GM18867 (cell line): ENCODE measurements at regions not wholly inside any gene's neighbourhood (a gene's known extent, or its start where the extent isn't known, plus 50 kb on each side); places are given as distances from the start of the nearest gene placed in this dataset.
"Not testable (repeated sequence)": the region's sequence is repeated elsewhere in the genome, so short reads cannot be mapped to it uniquely, and the experiment has no call there.

ENCODE experiments used
- ATAC-seq: cut with Tn5 transposase; IDR thresholded peaks from one replicate; pipeline ENCODE4 v1.9.1; 2021; ENCODE audit warnings: mild to moderate bottlenecking, moderate library complexity; ENCODE audit not compliant: unreplicated experiment

DNA sequence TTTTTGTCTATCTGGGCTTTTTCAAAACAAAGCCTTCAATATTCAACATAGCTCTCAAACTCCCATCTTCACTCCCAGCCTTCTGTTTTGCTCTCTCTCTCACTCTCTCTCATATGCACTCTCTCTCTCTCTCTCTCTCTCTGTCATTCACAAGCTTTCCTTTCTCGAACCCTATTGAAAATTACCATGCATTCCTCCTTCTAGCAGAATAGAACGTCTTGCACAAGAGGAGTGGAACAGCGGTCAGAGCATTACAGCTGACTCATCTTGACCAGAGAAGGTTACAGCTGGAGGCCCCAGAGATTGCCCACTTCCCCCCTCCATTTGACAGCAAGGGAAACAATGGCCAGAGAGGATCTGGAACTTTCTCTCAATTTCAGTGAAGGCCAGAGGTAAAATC, 51.0 kb upstream of the LIFR start:
- no peak for ATAC-seq

DNA sequence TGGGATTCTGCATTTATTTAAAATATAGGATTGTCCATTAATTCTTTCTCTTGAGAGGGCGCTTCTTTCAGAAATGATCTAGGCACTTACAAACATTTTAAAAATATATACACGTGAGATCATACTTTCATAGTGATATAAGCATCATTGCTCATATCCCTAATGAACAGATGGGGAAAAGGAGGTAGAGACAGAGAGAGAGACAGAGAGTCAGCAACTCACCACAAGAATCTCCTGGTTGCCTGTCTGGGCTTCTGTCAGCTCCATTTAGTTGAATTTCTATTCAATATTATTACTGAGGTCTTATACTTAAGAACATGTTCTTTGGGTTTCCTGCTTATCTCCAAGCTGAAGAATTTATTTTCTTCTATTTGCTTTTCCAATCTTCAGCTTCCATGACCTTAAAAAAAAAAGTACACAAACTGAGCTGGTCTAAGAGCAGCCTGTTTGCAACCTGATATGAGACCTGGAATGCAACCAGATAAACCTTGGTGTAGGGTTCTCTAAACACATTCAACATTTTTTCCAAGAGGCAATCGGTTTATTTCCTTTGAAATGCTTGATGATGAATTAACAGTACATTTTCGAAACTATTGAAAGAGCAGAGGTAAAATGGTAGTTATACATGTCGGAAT, 51.6 kb upstream of the LIFR start:
- ATAC-seq = no peak

DNA sequence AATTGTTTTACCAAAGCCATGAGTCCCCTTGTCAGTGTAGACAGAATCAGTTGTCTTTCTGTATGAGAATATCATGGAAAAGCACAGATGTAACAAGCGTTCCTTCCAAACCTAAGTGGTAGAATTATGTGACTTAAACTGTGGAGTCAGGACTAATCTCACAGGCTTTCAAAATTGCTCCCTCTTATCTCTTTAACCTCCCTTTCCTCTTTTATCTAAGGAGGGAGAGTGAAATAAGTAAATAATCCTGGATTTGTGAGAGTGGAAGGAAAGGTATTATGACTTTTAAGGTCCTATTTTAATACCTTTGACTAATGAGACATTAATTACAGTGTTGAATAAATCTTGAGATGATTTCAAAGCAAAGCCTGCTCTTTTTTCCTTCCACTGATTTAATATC, 52.4 kb upstream of the LIFR start:
- ATAC-seq = no peak

DNA sequence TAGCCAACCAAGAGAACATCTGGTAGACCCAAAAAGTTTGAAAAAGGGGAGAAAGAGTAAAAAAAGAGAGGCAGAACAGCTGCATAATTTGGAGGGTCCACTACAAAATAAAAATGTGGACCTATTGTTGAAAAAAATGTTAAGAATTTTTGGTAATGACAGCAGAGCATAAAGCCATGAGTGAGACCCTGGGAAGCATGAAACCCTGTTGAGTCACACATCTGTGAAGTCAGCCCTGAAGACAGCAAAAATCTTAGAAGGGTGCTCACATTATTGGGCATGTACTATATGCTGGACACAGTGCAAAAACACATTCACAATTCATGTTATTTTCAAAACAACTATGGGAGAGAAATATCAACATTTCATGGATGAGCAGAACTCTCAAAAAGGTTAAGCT, 56.4 kb upstream of the LIFR start:
- ATAC-seq = no peak

DNA sequence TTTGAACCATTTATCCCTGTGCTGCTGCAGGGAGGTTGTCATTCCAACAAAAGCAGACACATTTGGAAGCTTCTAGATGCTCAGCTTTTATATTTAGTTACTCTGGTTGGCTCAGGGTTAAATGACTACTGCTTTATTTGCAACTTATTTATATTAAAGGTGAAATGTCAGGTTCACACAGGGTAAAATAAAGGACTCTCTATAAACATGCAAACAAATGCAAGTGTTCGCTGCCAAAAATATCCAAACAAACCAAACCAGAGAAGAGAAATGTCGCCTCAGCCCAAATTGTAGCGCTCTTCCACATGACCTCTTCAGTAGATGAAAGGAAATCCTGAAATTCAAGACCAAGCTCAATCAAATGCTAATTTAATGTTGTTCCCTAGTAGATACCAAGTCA, 57.0 kb upstream of the LIFR start:
- ATAC-seq = no peak

DNA sequence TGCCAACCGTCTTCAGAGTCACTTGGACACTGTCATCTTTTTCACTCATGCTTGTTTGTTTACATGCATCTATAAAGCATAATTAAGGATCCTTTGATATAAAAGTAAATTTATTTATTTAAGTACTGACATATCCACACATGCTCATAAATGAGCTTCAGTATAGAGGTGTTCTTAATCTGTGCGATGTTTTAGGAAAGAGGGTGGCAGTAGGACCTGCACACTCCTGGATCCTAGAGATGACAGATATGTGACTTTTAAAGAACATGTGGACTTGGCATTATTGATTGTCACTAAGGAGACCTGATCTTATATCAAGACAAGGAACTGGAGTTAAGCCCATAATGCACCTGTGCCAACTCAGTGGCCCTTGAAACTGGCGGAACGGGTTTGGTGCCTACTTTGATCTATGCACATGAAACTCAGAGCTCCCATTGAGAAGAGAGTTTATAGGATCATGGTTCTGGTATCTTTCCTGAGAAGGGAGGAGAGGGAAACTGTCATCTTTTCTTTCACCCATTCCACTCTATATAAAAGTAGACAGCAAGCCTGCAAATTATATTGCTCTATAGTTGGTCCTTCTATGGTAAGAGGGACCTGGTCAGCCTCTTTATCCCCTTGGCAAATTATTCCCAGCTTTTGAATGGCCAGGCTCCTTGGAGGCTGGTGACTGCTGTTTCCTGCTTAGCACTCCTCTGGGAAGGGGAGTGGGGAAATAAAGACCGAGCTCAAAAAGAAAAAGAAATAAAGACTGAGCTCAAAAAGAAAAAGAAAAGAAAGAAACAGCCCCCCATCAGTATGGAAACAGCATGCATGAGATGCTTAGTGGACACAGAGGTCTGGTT, 57.8 kb upstream of the LIFR start:
- no peak for ATAC-seq

DNA sequence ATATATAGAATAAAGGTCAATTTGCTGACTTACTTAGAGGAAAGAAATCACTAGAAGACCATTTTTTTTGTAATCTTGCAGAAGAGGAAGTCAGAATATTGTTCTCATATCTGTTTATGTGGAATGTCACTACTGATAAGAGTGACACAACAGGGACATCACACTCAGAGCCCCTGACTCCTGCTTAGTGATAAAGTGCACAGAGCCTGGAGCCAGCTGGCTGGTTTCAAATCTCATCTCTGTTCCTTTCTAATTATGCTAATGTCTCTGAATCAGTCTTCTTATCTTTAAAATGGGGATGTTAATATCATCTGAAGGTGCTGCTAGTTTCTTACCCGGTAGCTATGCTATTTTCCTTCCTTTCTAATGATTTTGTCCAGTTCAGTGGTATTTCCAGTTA, 58.6 kb upstream of the LIFR start:
- ATAC-seq = no peak

DNA sequence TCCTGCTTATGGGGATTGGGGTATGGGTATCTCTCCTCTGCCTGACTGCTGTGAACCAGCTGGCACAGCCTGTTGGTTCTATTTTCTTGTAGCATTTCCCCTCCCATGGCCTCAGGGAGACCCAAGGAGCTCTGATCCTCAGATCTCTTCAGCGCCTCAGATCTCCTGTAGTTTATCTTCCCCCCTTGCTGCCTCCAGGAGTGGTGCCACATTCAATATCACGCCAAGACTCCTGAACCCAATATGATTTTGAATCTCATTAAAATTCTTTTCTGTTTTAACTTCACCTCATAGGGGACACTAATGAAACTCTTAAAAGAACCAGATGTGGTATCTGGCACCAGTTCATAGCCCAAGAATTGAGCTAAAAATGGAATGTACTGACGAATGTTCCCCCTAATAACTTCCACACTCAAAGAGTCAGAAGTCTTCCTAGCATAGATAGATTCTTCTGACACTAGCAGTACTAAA, 59.6 kb upstream of the LIFR start:
- ATAC-seq = no peak

DNA sequence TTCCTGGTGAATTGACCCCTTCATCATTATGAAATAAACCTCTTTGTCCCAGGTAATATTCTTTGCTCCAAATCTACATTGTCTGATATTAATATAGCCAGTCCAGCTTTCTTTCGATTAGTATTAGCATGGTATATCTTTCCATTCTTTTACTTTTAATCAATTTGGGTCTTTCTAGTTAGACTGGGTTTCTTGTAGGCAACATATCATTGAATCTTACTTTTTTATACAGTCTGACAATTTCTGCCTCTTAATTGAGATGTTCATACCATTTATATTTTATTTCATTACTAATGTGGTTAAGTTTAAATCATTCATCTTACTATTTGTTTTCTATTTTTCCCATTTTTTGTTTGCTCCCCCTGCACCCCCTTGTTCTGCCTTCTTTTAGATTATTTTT, 61.7 kb upstream of the LIFR start:
- no peak for ATAC-seq

DNA sequence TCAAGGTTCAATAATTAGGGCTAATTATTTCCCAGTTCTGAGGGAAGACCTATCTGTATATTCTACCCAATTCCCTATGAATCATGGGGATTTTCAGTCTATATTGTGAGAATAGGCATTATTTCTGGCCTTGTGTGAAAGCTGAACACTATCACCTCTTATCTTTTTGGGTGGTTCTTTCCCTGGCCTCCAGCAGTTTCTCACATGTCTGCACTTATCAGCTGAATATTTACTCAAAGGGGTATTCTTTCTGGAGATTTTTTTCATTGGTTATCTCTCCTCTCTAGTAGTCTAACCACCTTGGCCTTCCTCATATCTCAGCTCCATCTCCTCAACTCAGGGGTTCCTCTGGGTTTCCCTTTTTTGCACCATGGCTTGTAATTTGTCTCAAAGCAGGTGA, 64.9 kb upstream of the LIFR start:
- no peak for ATAC-seq

DNA sequence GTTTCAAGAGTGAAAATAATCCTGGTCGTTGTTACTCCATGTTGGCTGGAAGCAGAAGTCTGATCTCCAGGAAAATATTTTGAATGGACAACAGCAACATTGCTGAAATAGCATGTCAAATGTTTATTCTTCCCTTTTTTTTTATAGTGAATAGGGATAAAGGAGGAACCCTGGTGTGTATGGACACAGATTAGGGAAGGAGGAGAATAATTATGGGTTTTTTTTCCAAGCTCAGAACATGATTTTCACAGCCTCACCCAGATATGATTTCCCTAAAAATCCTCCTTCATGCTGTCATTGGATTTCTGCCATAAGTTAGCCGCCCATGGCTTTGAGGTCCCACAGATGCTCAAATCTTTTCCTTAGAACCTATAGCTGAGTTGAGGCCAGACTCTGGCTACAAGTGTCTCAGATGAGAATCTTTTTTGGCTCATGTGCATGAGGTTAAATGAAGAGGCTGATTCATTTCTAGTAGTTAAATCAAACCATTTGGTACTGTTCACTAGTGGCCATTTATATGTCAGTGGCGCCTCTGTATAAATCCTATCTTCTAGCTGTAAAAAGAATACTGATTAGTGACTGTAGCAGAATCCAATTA, 65.5 kb upstream of the LIFR start:
- ATAC-seq = no peak

DNA sequence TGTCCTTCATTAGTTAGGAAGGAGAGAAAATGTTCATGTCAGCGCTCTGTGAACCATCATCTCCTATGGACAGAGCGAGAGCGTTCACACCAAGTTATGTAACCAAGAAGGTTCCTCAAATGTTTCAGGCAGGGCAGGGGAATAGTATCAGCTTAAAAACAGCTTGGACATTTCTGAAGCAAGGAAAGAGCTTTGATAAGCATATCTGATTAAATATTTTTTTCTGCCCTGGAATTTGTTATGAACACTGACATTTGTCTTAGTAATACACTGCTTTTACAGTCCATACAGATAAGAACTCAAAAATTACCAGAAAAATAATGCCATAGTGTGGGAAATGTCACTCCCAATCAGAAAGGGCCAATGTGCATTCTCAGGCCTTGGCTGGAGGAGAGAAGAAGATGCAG, 66.3 kb upstream of the LIFR start:
- ATAC-seq = no peak

DNA sequence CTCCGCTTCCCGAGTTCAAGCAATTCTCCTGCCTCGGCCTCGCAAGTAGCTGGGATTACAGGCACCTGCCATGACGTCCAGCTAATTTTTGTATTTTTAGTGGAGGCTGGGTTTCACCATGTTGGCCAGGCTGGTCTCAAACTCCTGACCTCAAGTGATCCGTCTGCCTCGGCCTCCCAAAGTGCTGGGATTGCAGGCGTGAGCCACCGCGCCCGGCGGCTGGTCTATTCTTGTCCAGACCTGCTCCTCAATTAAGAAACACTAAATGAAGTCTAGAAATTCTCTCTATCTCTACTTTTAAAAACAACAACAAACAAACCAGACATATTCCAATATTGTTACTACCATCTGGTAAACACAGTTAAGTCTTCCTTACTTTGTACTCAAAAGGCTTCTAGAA, 68.1 kb upstream of the LIFR start:
- not testable (repeated sequence) for ATAC-seq

DNA sequence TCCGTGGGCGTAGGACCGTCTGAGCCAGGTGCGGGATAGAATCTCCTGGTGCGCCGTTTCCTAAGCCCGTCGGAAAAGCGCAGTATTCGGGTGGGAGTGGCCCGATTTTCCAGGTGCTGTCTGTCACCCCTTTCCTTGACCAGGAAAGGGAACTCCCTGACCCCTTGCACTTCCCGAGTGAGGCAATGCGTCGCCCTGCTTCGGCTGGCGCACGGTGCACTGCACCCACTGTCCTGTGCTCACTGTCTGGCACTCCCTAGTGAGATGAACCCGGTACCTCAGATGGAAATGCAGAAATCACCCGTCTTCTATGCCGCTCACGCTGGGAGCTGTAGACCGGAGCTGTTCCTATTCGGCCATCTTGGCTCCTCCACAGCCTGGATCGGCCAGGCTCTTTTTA, 74.9 kb upstream of the LIFR start:
- ATAC-seq = not testable (repeated sequence)

DNA sequence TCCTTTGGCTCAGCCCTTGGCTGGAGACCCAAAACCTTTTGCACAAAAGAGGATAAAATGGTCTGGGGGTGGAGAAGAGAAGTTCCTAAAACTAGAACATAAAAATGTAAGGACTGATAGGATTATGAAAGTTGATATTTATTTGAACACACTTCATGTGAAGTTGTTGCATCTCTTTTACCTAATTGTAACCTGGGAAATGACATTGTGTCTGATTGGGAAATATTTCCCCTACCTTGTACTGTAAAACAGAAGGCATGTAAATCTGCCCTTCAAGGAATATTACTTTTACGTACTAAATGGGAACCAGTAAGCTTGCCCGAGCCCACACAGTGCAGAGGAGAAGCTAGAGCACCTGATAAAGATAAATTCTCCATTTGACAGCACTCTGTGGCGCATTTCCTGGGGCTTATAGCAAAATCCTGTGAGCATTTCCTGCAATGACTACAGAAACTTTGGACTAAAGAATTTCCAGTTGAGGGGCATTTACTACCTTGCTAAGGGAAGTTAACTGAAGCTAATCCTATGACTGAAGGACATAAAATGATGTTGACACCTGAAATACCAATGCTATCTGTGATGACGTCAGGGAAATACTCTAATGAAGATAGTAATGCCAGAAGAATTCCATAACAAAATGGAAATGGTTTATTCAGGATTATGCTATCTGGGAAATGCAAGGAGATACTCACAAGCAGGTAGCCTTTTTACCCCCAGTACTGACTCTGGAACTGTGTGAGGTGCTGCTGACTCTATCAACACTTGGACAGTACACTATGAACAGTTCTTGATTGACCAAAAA, 78.3 kb upstream of the LIFR start:
- ATAC-seq = no peak

DNA sequence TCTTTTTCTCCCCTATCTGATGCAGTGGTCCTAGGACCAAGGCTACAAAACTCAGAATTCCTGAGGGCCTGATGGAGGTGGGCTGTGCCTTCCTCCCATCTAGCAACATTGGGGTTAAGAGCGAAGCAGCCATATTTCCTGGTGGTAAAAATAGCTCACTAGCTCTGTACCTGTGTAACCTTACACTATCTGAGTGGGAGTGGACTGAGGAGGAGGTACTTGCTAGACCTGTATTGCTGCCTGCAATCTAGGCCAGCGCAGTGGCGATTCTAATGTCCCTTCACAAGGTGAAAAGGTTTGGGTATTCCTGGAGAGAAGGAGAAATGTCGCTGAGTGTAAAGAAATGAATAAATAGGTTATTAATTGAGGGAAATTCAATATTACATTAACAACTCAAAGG, 80.2 kb upstream of the LIFR start:
- ATAC-seq = no peak

DNA sequence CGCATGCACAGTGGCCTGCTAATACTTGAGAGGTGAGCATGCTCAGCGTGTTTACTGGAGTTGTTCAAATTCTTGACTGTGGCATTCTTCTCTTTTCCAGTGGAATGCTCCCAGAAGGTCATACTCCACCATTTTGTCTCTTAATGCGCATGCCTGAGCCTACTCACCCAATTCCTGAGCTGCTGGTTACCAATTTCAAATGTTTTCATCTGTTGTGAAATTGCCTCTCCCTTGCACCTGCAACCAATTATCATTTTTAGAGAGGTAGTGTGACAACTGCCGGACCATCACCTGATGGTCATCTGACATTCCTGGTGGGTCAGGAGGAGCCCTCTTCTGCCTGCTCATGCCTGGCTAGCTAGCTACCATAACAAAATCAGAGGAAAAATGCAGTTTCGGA, 82.2 kb upstream of the LIFR start:
- ATAC-seq = no peak

DNA sequence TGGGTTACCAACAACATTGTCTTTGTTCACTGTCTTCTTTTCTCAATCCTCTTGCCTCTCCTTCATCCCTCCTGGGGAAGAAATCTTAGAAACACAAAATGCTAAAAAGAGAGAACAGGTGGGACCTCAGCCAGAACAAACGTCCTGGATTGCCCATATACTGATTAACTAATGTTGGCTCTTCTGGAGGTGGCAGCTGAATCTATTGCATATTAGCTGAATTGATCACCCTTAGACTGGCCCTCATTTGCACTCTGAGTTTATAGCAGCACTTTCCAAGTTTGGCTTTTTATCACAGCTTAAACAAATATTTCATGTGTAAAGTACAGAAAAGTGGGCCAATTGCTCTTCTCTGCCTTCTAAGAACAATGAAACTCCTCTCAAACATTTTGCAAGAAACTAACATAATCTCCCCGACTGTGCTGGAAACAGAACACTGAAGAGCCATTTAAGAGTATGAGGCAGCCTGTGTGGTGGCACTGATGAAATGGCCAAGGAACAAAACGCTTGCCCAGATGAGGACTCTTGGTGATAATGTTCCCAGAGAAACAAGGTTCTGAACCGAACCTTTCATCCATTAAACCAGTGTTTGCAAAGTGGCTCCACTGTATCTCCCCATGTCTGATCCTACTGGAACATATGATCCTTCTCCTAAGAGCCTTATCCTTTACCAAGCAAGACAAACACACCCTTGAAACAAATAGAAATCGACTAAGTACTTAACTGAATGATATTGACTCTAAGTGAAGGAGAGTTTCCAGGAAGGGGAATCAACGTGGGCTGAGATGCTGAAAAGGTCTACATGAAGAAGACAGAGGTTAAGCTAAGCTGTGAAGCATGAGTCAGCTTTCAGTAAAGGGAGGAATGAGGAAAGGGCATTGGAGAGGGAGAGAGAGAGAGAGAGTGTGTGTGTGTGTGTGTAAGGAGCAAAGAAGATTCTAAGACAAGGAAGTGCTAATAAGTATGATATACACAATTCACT, 83.2 kb upstream of the LIFR start:
- ATAC-seq = no peak

DNA sequence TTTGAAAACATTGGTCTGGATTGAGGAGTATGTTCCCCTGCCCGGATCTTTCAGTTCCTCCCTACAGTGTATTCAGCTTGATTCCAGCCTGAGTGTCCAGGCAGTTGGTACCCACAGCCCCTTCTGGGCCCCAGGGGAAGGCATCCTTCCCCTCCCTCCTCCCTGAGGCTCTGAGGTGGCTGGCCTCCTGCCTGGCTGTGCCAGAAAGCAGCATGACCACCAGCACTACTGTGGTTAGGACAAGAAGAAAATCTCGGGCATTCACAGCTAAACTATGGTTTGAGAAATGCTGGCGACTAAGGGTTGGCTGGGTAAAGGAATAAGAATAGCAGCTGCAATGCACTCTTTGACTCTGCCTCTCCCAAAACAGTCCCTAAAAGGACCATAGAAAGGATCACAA, 84.6 kb upstream of the LIFR start:
- ATAC-seq = no peak
